ENCODE measurements at regions not wholly inside any gene's neighbourhood (a gene's known extent, or its start where the extent isn't known, plus 50 kb on each side); places are given as distances from the start of the nearest gene placed in this dataset.

DNA sequence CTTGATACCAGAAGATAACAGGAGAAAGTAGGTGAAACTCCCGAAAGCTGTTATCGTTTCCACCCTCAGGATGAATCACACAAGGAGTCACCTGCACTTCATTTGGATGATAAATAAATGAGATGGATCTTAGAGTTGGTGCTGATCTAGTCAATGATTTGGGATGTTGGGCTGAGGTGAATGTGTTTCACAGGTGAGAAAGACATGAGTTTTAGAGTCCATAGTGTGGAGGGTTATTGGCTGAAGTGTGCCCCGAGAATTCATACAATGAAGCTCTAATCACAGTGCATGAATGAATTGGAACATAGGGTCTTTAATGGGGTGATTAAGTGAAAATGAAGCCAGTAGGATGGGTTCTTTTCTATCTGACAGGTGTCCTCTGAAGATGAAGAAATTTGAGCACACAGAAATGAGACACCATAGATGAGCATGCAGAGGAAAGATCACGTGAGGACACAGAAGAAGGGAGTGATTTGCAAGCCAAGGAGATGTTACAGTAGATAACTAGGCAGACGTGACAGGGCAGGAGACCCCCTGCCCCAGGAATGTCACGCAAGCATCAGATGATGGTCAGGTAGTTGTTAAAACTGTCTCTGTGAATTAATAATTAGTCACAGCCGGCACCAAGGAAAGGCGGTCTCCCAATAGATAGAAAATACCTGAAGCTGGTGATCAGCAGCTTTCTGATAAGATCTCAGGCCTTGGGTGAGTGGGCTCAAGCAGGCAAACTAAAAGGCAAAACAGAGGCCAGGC, 60.3 kb upstream of the IGLL5 start:
- ATAC-seq (no peak), DNase-seq (no peak)
- intact Hi-C loops (cut with DNase I) = no loop called here

DNA sequence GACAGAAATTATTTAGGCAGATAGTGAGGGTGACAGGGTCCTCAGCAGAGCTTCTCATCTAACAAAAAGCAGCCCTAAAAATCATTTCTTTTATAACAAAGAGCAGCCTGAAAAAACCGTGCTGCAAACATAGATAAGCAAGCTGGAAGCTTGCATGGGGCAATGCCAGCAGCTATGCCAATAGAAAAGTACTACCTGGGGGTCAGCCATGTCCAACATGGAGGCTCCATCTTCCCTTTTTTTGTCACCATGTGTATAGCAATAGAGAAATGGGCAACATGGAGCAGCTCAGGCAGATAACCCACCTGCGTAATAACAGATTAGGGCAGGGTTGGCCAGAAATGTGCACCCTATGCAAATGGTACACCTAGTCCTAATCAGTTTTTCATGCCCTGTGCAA, 57.4 kb upstream of the IGLL5 start:
- no peak for DNase-seq
- intact Hi-C loops (cut with DNase I) = no loop called here
- ATAC-seq = no peak

DNA sequence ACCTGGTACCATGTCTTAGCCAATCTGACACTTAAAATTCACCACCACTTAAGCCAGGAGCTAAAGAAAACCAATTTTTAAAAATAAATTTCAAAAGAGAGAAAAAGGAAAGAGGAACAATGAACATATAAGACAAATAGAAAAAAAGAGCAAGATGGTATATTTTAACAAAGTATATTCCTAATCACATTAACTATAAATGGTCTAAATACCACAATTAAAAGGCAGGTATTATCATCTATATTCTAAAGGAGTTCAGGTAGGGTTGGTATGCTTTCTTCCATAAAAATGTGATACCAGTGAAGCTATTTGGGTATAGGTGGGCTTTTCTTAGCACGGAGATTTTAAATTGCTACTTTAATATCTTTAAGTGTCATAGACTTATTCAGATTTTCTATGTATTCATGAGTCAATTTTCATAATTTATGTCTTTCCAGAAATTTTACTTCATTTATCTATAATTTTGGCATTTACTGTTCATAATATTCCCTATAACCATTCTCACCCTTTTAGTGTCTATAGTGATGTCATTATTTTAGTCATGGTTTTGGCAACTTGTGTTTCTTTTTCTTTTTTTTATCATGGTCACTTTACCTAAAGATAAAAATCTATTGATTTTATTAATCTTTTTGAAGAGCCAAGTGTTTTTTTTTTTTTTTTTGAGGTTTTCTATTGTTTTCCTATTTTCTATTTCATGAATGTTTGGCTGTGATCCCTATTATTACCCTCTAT, 56.5 kb upstream of the IGLL5 start:
- ATAC-seq (no peak), DNase-seq (no peak)
- intact Hi-C loops (cut with DNase I) = no loop called here

DNA sequence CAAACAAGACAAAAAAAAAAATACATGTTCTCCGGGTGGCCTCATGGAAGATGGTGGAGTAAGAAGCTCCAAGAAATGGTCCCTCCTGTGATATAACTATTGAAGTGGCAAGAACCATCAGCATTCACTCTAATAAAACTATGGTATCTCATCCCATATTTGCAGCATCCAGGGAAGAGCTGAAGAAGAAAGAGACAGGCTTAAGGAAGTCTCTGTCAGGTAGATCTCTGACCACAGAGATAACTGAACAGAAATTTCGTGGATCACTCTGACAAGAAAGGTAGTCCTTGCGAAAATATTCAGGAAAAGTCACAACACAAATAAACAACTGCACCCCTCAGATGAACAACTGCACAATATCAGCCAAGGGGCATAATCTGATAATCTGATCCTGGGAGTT, 54.6 kb upstream of the IGLL5 start:
- no peak for DNase-seq
- intact Hi-C loops (cut with DNase I) = no loop called here

DNA sequence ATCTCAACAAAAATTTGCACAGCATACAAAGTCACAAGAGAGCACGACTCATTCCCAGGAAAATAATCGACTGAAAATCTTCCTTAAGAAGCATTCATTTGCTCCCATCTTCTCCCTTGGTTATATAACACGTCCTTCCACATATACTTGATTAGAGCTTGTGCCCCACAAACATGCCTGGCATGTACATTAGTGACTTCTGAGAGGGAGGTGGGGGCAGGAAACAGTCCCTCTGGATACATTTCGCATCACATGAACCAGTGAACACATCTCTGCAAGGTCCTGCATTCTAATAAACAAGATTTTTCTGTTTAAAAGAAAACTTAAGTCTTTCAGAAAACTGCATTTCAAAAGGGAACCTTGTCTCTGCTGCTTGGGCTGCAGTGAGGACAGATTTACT, 54.1 kb upstream of the IGLL5 start:
- intact Hi-C loops (cut with DNase I) = no loop called here
- ATAC-seq = no peak
- DNase-seq = no peak

More for the DNA sequence above, 54.6 kb upstream of the IGLL5 start:
- no peak for ATAC-seq

DNA sequence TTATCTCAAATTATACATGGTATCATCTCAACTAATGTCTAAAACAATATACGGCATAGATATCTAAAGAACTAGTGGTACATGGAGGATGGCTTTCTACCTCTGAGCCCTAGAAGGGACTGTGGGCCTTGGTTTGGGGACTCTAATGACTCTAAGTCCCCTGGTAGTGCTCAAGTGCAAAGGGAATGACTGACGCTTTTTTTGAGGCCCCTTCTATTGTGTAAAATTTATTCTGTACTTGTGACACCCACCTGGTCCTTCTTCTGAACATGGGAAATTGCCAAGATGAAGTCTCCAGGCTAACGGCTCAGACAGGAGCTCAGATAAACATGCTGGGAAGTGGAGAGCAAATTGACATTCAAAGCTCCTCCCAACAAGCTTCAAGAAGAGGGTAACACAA, 53.4 kb upstream of the IGLL5 start:
- ATAC-seq = no peak
- no peak for DNase-seq
- intact Hi-C loops (cut with DNase I) = no loop called here

DNA sequence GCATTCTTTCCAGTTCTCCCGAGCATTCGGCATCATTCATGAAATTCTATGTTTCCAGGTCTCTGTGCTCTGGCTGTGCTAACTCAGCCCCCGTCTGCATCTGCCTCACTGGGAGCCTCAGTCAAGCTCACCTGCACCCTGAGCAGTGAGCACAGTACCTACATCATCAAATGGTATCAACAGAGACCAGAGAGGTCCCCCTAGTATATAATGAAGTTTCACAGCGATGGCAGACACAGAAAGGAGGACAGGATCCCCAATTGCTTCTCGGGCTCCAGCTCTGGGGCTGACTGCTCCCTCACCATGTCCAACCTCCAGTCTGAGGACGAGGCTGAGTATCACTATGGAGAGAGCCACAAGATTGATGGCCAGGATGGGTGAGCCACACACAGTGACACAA, 52.8 kb upstream of the IGLL5 start:
- no peak for DNase-seq
- intact Hi-C loops (cut with DNase I) = no loop called here
- no peak for ATAC-seq

DNA sequence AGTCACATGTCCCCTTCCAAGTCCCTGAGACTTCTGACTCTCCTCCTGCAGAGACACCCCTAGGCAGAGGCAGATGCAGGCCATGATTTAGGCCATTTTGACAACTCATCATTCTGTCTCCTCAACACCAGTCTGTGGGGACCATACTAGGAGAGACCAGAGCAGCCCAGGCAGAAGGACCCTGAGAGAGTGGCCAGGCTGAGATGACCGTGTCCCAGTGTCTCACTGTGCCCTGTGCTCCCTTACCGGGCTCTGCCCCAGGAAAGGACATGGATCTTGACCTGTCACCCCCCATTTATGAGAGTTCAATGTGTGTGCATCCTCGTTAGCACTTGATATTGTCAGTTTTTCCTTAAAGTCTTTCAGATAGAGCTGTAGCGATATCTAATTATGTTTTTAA, 52.4 kb upstream of the IGLL5 start:
- ATAC-seq (no peak), DNase-seq (no peak)
- intact Hi-C loops (cut with DNase I) = no loop called here

DNA sequence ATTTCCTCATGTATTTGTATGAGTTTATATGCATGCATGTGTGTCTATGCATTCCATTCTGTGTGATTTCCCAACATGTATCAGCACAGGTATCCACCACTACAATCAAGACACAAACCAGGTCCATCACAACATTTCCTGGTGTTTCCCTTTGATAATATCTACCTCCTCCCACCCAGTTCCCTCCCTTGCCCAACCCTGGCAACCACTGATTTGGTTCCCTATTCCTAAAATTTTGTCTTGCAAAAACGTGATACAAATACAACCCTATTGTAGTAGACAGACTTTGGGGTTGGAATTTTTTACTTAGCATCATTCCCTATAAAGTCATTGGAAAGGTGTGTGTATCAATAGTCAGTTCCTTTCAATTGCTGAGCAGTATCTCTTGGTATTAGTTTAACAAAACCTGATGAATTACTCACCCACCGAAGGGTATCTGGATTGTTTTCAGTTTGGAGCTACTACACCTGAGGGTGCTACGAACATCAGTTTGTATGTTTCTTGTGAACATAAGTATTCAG, 51.8 kb upstream of the IGLL5 start:
- intact Hi-C loops (cut with DNase I) = no loop called here
- no peak for ATAC-seq
- no peak for DNase-seq

DNA sequence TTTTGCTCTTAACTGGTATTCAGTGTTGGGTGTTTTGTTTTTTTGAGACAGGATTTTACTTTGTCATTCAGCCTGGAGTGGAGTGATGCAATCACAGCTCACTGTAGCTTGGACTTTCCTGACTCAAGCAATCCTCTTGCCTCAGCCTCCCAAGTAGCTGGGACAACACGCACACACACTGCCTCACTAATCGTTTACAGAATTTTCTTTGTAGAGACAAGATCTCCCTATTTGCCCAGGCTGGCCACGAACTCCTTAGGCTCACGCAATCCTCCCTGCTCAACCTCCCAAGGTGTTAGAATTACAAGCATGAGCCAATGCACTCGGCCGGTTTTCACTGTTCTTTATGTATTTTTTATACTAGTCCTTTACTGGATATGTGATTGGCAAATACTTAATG, 51.0 kb upstream of the IGLL5 start:
- intact Hi-C loops (cut with DNase I) = no loop called here
- ATAC-seq (no peak), DNase-seq (no peak)

Small RNA genes in the stretch of these regions (microRNA-seq; reads per million reads assigned to microRNA genes)
- gene MIR650 = 0 reads per million in 2 donors

Data from left cardiac atrium (tissue), 4 donors.